GM19240 (cell line): ENCODE measurements at regions not wholly inside any gene's neighbourhood (a gene's known extent, or its start where the extent isn't known, plus 50 kb on each side); places are given as distances from the start of the nearest gene placed in this dataset.
"Not testable (repeated sequence)": the region's sequence is repeated elsewhere in the genome, so short reads cannot be mapped to it uniquely, and the experiment has no call there.

Experiments used
- DNase-seq: peaks from one replicate; pipeline ENCODE4 v3.0.0; 2011; ENCODE audit warnings: low spot score; ENCODE audit not compliant: insufficient read length

DNA sequence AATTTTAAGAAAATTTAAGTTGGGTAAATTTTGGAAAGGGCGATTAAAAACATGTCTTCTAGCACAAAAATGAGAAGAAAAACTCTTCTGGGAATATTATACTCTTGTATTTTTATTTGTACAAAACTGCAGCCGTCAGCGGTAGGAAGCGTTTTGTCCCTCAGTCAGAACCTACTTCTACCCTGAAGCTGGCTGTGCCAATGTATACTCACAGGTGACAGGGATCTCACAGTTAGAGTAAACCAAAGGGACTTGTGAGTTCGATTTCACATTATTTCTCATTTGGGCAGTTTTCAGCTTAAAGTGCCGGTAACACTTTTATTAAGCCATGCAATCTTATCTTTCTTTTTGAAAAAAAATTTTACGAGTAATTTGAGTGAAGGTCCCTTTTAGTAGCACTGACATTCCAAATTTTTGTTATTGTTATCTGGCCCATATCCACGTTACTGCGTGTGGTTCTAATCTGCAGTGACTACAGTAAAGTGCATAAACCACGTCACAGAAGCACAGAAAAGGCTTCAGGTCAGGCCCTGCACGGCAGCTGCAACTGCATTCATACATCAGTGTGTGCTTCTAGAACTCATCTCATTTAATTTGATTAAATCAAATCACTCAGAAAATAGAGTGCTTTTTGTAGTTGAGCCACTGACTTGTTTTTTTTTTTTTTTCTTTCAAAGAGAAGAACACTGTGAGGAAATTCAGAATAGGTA lies 387.3 kb downstream of the LIG4 start:
- DNase-seq, result no peak

DNA sequence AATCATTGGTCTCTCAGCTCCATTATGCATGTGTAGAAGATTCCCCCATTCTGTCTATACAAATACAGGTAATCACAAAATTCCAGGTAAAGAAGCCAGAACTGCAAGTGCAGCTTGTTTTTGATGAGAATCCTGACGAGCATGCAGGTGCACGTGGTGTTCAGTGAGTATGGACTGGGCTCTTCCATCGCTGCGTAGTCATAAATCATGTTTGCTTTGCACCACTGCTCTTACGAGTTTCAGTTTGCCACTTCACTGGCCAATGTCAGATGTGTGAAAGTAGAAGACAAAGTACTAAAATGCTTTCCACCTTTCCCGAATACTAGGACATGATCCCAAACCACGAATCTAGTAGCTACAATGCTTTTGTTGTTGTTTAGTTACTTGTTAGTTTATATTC lies 390.7 kb downstream of the LIG4 start:
- DNase-seq, result no peak

DNA sequence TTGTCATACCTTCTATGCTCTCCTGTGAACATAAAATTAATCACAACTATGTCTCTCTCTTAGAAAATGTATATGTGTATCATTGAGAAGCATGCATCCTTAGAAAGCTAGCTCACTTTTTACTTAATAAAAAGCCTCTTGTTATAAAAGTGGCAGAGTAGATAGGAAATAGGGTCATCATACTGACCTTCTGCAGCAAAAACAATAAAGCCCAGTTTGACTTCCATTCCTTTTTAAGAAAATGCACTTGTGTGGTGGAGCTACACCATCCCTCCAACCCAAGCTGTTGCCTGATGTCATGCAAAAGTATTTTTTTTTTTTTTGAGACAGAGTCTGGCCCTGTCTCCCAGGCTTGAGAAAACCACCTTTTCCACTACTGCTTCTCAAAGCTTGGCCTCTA lies 393.3 kb downstream of the LIG4 start:
- DNase-seq, result no peak

DNA sequence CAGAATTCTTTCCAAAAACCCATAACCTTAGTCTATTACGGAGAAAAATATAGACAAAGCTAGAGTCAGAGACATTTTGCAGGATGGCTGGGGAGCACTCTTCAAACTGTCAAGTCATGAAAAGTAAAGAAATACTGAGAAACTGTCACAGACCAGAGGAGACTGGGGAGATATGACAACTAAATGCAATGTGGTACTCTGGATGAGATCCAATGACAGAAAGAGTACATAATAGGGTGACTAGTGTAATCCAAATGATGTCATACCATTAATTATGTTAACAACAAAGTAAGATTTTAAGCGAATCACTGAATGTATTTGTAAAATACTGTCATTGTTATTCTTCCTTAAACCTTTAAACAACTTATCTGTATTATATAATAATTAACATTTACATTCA lies 393.8 kb downstream of the LIG4 start:
- DNase-seq, result no peak

DNA sequence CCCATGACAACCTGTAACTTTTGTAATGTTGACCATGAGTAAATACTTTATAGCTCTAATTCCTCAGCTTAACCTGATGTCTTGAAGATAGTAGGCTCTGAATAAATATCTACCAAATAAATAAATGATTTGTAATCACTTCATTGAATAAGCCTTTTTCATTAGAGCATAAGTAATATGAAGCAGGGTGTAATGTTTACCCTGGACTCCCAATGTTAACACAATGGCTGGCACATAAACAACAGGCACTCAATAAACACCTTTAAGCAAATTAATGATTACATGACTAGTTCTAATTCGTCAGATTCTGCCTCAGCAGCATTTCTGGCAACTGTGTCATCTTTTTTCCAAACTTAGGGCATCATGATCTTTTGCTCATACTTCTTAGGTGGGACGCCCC lies 396.3 kb downstream of the LIG4 start:
- DNase-seq, result no peak

DNA sequence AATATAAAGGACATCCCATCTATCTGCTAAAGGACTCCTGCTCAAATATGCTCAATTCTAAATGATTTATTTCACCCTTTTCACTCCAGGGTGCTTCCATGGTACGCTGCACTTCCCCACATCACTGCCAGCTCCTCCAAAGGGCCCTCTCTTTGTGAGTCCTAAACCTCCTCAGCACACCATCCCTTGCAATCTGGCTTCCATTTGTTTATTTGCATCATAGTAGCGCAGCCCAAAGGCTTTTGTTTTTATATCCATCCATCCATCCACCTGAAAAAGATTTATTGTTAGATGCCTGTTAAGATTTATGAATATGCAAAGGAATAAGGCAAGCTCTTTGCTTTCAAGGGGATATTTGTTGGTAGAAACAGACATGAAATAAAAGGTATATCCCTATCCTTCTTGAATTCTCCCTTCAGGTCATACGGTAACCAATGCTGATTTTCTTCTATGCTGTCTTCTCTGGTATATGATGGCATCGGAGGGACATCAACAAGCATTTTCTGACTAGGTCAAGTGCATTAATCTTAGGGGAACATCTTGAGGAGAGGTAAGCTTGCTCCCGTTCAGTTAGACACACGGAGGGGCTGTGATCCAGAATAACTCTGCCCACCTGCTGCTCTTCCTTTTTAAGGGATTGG lies 397.6 kb downstream of the LIG4 start:
- no peak for DNase-seq

DNA sequence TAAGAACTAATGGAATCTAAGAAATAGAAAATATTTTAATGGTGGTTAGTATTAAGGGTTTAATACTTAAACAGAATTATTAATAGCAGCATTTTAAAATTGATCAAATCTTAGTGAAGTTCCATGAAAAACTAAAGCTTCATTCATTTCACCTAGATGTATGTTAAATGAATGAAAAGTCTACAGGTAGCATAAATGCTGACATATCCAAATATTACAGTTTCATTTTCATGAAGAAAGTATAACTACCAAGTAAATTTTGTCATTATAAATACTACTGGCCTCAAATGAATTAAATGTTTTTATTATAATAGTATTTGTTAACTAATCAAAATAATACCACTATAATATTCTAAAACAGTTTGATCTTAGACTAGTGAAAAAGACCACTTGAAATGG lies 403.3 kb downstream of the LIG4 start:
- no peak for DNase-seq

DNA sequence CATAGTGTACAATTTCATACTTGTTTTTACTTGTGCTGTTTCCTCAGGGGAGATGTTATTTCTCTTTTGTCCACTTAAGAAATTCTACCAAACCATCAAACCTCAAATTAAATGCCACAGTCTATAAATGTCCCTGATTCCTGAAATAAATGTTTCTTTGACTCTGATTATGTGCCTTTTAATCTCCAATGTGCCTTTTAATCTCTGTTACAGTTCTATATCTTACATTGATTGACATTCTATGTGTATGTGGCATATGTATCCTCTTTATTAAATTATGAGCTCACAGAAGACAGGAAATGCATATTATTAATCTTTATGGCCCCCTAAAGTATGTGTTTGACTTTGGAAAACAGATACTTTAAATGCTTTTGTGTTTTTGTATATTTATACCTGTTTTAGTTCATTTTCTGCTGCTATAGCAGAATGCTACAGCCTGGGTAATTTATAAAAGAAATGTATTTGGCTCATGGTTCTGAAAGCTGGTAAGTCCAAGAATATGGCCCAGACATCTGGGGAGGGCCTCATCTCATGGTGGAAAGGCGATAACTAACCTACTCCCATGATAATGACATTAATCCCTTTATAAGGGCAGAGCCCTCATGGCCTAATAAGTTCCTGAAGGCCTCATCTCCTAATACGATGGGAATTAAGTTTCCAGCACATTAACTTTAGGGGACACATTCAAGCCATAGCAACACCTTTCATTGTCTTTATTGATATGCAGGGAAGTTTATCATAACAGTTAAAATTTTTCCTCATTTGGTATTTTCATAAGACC lies 403.9 kb downstream of the LIG4 start:
- no peak for DNase-seq

DNA sequence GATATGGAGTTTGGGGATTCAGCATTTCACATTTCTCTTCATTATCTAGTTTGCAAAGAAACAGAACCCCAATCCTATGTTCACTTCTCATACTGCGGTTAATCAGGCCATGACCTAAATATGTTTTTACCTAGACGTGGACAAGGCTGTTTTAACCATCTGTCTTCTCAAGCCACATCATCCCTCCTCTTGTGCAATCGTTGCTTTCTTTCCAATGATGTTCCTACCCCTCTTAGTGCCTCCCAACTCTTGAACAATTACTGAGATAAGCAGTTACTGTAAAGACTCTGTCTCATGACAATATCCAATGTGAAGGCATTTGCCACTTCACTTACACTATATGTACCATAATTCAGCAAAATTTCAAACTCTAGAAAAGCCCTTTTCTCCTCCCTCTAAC lies 406.2 kb downstream of the LIG4 start:
- no peak for DNase-seq

DNA sequence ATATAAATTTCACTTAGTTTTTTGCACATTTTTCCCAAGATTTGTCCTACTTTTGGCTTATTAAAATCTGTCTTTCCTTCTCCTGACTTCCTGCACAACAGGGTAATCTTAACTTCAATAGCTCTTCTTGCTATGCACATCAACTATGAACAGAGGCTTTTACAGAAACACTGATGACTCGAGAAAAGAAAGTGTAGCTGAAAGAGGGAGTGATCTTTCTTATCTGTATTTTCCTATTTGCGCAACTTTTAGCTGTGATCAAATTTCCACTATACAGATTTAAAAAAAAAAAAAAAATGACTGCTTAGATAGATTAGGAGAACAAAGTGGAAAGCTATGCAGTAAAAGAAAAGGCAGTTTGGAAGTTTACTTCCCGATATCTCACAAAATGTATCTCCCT lies 406.9 kb downstream of the LIG4 start:
- DNase-seq, result no peak

DNA sequence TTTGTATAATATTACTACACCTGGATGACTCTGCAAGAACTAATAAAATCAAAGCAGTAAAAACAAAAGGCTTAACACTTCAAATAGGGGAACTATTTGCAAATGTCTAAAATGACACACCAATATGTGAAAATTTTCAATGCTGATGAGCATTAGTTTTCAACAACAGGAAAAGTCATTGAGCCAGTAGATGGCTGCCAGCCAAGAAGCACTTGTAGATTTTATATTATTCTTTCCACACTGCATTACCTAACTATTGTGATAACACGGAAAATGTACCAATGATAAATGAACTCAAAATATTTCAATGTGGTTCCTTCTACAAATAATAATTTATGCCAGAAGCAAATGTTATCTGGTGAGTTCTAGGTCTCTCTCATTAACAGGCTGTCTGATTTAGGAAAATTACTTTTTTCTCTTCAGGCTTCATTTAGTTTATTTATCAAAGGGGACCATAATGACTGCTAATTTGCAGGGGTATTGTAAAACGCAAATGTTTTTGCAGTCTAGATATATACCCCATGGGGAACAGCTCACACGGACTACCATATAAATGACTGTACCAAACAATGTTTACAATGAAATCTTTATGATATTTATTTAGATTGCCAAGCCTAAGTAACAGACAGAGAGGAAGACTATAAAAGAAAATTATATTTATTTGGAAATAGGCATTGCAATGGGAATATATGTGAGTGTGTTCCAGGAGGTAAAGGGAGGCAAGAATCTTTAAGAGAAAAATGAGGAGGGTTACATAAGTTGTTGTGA lies 407.8 kb downstream of the LIG4 start:
- no peak for DNase-seq

DNA sequence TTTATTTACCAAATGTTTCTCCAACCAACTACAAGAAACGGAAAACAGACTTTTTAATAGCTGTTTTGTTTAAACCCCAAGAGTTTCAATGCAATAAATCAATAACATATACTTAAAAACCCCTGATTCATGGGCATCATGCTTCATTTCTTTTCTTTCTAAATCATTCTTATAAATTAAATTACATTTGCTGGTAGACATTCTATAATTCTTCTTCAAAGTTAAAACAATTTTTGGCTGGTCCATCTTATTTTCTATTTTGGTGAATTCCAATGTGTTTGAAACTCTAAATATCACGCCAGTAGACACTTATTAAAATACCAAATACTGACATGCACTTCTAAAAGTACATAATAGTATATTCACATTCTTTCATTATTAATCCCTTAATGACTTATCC lies 408.6 kb downstream of the LIG4 start:
- DNase-seq, result no peak

DNA sequence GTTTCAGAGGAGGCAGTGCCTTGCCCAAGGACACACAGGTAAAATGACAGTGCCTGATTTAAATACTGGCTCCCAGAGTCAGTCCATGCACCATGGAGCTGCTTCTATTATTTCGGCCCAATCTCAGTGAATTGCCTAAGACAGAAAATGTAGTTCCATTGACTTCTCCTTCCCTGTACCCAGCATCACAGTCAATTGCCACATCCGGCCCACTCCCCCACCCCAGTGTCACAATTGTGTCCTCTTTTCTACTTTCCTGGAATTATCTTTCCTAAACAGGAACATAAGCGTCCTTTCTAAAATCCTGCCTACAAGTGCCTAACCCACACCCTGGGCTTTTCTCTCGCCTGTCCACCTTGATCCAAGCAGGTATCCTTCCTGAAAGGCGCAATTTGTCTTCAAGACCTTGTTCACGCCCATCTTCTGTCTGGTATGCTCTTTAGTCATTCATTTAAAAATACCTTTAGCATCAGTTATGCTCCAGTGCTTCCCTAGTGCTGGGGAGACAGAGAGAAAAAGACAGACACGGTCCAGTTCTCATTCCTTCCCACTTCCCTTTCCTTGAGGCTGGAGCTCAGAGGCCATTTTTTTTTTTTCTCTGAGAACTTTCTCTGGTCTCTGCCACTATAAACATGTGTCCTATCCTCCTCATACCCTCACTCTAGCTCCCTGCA lies 411.4 kb downstream of the LIG4 start:
- no peak for DNase-seq

DNA sequence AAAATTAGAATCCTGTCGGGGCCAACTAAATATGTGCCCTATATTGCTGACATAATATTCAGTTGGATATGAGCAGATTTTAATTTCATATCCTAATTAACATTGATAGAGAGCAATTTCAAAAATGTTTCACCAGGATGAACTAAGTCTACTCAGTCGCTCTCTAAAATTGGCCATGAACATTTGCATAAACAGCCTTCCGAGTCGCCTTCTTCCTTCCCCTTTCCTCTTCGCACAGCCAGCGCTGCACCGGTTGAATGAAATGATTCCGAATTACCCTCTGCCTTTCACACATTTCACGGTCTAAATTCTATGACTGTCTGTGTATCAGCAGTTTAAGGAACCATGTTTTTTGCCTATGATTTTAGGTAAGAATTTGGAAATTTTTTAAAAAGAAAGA lies 413.7 kb downstream of the LIG4 start:
- DNase-seq, result no peak

DNA sequence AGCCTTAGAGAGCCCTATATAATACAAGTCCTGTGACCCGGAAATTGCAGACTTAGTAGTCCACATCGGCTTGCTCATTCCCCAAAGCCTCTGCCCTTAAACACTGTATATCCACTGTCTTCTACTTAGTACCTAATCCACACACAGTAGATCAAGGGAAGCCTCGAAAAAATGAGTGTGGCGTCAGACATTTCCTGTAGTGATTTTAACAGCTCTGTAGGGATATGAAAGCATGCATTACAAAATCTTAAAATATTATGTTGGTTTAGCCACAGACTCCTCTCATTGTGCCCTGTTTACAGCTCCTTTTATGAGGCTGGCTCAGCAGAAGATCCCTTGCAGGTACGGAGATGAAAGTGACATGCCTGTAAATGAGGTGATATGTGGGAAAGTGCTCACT lies 416.3 kb downstream of the LIG4 start:
- DNase-seq, result no peak

DNA sequence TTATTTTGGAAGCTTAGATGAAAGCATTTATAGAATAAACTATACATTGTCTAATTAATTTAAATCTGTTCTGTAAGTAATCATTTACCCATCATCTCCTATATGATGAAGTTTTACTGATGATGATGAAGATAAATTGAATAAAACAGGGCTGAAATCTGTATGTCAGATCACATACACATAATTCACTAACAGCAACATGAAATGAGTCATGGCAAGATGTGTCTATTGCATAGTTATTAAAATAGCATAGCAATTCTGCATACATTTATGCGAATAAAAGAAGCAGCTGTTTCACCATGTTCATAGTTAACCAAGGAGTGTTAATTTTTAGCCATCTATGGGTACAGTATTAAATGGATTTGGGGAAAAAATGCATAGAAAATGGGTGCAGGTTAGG lies 424.9 kb downstream of the LIG4 start:
- DNase-seq, result no peak

DNA sequence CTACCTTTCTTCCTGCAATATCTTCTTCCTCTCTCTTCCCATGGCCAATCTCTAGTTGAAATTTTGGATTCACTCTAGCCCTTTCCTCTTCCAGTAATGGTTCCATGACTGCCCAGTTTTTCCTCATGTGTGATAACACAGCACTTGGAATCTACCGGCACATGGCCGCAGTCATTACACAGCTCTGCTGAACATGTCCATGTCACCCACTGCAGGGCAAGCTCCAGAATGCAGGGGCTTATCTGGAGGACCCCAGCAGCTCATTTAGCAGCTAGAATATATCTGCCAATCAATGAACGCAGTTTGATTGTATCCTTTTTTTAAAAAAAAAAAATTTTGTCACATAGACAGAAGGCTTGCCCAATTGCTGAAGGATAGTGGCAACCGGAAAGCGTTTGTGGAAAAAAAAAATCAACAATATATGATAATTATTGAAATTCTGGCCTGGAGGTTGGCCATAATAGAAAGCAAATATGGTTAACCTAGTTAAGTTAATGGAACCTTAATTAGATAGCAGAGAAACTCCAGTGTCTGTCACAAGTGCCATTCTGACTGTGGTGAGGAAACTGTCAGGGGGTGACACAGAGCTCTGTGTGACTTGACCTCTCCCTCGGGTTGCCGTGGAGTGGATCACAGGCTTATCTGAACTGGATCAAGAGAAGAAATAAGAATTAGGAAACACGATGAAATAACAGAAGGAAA lies 426.7 kb downstream of the LIG4 start:
- no peak for DNase-seq

DNA sequence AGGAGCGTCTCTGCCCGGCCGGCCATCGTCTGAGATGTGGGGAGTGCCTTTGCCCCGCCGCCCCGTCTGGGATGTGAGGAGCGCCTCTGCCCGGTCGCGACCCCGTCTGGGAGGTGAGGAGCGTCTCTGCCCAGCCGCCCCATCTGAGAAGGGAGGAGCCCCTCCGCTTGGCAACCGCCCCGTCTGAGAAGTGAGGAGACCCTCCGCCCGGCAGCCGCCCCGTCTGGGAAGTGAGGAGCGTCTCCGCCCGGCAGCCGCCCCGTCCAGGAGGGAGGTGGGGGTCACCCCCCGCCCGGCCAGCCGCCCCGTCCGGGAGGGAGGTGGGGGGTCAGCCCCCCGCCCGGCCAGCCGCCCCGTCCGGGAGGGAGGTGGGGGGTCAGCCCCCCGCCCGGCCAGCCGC lies 432.7 kb downstream of the LIG4 start:
- not testable (repeated sequence) for DNase-seq

DNA sequence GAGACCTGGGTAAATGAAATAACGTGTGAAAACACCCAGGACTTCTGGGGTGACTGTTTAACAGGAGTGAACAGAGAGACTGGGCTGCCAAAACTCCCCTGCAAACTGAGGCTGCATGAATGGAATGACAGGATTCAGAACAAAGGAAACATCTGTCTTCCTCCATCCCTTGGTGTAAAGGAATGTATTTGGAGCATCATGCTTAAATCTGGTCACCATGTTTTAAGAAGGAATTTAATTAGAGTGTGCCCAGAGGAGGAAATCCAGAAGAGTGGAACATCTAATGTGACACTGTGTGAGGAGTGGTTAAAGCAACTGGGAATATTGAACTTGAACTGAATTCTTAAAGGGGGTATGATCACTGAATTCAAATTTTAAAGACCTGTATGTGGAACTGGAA lies 437.2 kb downstream of the LIG4 start:
- DNase-seq, result no peak

DNA sequence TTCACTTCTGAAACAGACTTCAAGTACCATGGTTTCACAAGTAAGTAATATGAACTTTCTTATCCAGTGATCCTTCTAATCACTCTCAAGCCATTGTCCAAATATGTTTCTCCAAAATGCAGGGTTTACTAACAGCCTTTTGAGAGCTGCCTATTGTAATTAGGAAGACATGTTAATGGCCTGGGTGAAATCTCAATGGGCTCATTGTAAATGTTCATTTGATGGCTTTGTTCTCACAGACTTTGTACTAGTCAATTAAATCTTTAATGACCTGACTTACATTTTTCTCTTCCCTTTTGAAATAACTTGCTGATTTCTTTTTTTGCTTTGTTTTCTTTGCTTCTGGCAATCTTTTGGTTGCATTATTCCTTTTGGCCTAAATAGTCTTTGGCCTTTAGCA lies 444.8 kb downstream of the LIG4 start:
- DNase-seq, result no peak

DNA sequence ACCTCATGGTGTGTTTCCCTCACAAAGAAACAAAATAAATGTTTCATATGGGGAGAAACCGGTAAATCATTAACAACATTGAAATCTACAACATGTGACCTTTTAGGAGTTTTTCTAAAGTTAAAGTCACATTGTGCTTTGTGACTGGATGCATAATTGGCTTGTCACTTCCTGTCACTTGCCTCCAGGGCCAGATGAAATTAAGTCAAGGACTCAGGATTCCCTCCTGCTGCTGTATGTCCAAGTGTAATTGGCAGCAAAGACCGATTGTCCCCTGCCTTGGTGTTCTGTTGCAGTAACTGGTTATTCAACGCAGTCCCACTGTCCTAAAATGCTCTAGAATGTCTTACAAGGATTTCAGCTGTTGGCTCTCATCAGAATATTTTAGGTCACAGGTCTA lies 448.2 kb downstream of the LIG4 start:
- DNase-seq, result no peak
